T-helper 2 cell treated with Interferon-gamma antibody and Interleukin-4, amounts not matched to agents 100 ng/mL and 5 ng/mL, for 36 hours (primary cell): ENCODE measurements at regions not wholly inside any gene's neighbourhood (a gene's known extent, or its start where the extent isn't known, plus 50 kb on each side); places are given as distances from the start of the nearest gene placed in this dataset.
"Not testable (repeated sequence)": the region's sequence is repeated elsewhere in the genome, so short reads cannot be mapped to it uniquely, and the experiment has no call there.

ENCODE experiments used
- intact Hi-C: fragments of 100-400 bp; cut with micrococcal nuclease; formaldehyde crosslinking; loops from one replicate; pipeline ENCODE4 v1.15.1; 2023

DNA sequence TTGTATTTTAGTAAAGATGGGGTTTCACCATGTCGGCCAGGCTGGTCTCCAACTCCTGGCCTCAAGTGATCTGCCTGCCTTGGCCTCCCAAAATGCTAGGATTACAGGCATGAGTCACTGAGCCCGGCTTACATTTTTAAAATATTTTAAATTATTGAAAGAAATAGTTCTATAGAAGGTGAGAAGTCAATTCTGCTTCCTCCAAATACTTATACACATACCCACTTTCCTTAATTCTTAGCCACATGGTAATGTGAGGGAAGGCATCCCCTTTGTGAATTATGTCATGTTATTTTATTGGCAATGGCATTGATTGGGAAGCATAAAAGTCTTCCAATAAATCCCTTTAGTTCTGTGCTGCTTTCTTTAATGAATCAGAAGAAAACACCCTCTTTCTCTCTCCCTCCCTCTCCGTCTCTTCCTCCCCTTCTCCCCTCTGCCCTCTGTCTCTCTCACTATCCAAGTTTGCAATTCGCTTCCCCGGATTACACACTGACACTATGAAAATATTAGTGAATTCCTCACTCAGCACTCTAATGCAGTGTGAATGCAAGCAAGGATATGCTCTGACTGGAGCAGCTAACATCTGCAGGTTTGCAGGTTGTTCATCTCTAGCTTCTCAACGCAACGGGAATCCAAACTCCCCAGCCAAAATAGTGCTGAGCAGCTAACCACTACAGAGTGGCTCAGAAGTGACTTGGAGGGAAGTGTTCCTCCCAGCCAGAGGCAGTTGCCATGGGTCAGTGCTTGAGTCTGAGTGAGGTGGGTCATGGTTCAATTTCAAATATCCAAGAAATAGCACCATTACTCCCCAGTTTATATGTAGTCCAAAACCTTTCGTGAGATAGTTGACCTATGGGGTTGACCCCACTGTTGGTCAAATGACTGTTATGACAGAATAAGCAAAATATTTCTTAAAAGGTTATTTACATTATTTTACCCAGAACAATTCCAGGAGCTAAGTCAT lies 77.8 kb upstream of the CD55 start:
- intact Hi-C loops = loop anchor here (10.0 kb wide), 1 partner anchor 161 kb away; no protein-coding TSS in a partner anchor

DNA sequence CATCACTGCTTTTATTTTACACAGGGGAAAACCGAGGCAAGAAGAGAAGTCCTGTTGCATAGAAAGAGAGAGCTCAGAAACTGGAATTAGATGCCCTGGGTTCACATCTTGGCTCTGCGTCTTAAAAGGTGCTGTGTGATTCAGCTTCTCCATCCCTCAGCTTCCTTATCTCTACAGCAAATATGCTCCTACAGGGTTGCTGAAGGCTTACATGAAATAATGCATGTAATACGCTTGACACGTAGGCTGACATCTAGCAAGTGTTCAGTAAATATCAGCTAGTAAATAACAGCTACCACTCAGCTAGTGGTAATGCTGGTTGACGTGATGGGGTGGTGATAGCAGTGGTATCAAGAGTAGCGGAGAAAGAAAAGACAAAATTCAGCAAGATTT lies 77.1 kb upstream of the CD55 start:
- intact Hi-C loops = loop anchor here (10.0 kb wide), 1 partner anchor 160 kb away; no protein-coding TSS in a partner anchor

DNA sequence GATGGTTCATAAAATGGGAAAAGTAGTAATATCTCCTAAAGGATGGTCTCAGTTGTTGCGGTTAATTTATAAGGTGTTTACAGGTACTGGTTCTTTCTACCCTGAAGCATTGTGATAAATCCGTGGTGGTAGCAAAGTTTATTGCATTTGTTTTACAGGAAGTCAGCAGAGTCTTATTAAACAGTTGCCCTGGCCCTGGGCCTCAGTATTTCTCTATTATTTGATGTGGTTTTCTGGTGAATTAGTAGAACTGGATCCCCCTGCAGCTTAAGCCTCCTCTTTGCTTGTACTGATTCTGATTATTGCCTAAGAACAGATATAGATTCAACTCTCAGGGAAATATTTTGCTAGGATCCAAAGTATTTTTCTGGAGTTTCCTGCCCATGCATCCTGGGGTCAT lies 76.4 kb upstream of the CD55 start:
- intact Hi-C loops = loop anchor here (10.0 kb wide), 1 partner anchor 160 kb away; no protein-coding TSS in a partner anchor

DNA sequence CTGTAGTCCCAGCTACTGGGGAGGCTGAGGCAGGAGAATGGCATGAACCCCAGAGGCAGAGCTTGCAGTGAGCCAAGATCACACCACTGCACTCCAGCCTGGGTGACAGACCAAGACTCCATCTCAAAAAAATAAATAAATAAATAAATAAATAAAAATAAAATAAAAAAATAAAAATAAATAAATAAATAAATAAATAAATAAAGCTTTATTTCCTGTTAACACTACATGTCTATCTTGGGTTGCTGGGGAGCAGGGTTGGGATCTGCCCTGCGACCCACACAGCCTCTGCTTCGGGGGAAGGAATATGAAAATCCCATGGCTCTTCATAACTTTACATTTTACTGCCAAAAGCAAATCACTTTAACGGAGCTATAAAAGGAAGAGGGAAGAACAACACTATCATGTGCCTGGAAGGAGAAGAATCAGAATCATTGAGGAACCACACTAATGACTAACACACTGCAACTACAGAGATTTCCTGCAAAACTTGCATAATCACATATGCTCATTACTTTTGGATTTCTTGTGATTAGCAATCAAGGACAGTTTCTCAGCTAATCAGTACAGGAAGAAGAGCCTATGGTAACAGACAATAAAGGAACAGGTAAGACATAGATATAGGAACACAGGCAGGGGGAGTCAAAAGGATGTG lies 72.8 kb upstream of the CD55 start:
- intact Hi-C loops = loop anchor here (10.0 kb wide), 1 partner anchor 156 kb away; no protein-coding TSS in a partner anchor

DNA sequence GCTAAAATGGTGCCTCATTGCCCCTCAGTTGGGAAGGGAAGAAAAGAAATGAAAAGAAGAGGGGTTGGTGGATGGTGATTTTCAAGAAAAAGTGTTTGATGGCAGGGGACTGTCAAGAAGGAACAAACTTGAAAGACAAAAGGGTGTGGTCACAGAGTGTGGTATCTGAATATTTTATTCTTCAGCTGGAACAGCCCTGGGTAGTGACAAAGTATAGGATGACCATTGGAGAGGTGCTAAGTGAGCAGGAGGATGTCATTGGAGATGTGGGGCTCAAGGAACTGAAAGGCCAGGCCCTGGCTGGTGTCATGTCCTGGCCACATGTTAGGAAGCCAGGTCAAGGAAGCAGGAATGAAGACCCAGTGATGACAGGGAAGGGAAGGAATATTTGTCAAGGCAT lies 71.0 kb upstream of the CD55 start:
- intact Hi-C loops = no loop called here

DNA sequence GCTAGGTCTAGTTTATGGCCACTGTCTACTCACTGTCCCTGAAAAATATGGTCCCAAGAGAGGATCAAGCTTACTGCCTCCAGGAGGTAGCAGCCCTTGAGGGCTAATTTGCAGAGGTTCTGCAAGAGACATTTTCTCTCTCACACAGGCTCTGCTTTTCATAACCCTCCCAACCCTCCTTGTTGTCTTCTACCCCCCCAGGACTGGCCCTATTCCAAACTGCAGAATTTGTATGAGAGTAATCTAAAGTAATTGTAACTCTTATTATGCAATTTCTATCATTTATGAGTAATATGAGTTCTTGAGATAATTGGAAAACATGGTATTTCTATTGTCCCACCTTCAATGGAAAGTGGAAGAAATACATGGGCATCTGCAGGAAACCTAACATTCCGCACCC lies 70.4 kb upstream of the CD55 start:
- intact Hi-C loops = no loop called here

DNA sequence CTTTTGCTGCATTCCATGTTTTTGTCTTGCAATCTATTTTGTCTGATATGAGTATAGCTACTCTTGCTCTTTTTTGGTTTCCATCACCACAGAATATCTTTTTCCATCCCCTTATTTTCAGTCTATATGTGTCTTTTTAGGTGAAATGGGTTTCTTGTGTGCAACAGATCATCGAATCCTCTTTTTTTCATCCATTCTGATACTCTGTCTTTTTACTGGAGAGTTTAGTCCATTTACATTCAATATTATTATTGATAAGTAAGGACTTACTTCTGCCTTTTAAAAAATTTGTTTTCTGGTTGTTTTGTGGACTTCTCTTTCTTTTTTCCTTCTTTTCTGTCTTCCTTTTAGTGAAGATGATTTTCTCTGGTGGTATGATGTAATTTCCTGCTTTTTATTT lies 64.6 kb upstream of the CD55 start:
- intact Hi-C loops = no loop called here

DNA sequence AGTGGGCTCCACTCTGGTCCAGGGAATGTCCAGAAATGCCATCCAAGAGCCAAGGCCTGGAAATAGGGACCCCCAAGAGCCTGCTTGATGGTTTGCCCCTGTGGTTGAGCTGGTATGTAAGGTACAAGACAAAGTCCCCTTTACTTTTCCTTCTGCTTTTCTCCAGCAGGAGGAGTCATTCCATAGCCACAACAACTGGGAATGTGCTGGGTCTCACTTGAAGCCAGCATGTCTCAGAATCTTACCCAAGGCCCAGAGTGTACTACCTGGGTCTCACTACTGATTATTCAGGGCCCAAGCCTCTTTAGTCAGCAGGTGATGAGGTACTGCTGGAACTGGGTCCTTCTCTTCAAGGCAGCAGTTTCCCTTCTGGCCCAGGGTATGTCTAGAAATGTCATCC lies 62.1 kb upstream of the CD55 start:
- intact Hi-C loops = no loop called here

DNA sequence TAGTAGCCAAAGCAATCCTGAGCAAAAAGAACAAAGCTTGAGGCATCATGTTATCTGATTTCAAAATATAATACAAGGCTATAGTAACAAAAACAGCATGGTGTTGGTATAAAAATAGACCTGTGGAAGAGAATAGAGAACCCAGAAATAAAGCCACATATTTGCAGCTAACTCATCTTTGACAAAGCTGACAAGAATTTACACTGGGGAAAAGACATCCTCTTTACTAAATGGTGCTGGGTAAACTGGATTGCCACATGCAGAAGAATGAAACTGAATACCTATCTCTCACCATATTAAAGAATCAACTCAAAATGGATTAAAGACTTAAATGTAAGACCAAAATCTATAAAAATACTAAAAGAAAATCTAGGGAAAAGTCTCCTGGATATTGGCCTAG lies 59.5 kb upstream of the CD55 start:
- intact Hi-C loops = no loop called here

DNA sequence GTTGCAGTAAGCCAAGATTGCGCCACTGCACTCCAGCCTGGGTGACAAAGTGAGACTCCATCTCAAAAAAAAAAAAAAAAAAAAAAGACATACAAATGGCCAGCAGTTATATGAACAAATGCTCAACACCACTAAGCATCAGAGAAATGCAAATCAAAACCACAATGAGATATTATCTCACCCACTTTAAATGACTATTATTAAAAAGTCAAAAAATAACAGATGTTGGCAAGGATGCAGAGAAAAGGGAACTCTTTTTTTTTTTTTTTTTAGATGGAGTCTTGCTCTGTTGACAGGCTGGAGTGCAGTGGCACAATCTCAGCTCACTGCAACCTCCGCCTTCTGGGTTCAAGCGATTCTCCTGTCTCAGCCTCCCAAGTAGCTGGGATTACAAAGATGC lies 58.6 kb upstream of the CD55 start:
- intact Hi-C loops = not testable (repeated sequence)

DNA sequence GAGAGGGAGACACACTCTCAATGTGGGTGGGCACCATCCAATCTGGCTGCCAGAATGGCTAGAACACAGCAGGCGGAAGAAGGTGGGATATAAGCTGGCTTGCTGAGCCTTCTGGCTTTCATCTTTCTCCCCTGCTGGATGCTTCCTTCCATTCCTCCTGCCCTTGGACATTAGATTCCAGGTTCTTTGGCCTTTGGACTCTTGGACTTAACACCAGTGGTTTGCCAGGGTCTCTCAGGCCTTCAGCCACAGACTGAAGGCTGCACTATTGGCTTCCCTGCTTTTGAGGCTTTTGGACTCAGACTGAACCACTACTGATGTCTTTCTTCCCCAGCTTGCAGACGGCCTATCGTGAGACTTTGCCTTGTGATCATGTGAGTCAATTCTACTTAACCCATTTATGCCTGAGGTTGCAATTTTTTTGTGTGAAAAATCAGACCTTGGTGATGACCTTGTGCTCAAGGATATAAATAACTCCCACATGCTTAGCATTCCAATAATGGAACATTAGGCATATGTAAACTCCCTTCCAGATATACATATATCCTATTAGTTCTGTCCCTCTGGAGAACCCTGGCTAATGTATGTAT lies 56.7 kb upstream of the CD55 start:
- intact Hi-C loops = no loop called here

DNA sequence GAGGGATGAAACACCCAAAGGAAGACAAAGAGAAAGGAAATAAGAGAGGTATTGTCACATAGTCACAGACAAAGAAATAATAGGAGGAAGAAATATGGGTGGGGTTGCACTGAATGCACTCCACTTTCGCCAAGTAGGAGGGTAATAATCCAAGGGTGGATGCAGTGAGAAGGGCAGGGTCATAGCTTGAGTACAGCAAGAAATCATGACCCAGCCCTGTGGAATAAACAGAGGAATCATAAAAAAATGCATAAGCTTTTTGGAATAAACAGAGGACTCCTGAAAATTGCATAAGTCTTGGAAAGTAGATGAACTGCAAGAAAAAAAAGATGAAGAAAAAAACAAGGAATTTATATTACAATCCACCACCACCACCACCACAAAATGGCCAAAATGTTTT lies 53.1 kb upstream of the CD55 start:
- intact Hi-C loops = no loop called here

DNA sequence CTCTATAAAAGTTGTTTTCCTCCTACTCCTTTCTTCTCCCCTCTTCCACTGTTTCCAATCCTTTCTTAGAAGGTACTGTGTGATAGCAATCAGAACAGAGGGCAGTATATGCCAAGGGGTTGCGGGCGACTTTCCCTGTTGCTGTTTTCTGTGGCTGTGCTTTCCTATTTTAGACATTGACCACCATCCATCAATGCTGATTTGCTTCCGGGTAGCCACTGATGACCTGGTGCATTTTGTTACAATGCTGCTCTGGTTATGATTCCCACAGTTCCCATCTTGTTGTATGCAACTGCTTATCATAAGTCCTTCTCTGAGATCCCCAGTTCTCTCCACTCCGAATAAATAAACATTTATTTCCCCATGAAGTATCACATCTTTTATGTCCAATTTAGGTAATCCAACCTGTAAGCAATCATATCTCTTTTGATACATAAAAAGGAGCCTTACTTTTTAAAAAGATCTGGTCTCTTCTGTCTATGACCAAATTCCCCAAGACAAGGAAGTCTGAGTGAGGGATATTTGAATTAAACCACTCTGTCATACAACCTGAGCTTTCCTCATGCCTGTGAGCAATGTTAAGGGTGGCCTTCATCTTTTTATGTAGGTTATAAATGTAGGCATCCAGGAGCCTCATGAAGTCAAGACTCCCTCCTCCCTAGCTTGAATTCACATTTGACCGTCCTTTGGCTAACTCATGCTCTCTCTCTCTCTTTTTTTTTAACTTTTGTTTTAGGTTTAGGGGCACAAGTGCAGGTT lies 52.5 kb upstream of the CD55 start:
- intact Hi-C loops = no loop called here
